Liver (tissue), 3 donors: ENCODE measurements at regions not wholly inside any gene's neighbourhood (a gene's known extent, or its start where the extent isn't known, plus 50 kb on each side); places are given as distances from the start of the nearest gene placed in this dataset.

Source experiments
- CTCF ChIP-seq: fragments of 150-350 bp; IDR thresholded peaks from 2 replicates; pipeline ENCODE4 v1.5.1; 2017; ENCODE audit warnings: improper control_type of control experiment, low read depth, low read length; ENCODE audit not compliant: missing input control
- TAF1 ChIP-seq: conservative IDR thresholded peaks from 2 replicates; pipeline ENCODE4 v1.6.1; 2016; ENCODE audit warnings: antibody characterized with exemption, mild to moderate bottlenecking
- TF ChIP-seq, protein P1 (sequence below): IDR thresholded peaks from 2 replicates; pipeline ENCODE4 v1.6.1; 2016; ENCODE audit warnings: antibody characterized with exemption, mild to moderate bottlenecking
- donor health status: healthy.
- donor health status: healthy.

DNA sequence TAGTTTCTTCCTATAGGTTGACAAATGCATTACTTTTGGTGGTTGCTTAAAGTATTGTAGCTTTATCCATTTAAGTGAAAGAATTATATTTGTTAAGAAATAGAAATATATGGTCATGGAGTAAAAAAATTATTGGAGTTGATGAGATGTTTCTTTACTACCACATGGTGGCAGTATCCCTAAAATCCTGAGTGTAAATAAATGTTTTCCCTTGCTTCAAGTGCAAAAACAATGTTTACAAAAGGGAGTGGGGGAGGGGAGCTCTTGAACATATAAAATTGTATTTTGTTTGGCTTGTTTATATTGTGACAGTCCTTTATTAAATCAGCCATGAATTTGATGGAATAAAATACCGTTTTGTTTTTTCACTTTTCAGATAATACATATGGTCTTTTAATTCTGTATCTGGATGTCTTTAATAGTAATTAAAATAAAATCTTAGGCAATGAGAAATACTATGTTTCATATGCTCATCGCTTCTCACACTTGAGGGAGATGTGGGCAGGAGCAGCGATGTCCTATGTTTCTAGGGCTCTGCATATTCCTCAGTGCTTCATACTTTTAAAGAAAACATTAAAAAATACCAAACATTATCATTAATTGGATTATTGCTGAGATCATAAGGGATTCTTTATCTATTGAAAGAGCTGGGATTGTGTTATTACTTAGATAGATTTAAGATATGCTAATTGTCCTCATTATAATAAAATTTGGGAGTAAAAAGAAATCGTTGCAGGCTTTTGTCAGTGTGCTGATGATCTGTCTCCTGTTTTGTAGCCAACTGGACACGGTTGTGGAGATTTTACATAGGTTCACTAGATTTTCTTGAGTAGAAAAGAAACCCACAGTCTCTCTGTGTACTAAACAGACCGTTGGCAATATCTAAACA, 349.7 kb downstream of the TUSC7 start:
- TF ChIP-seq CTCF = peak; percentile 56
- TF ChIP-seq, protein P1, sequence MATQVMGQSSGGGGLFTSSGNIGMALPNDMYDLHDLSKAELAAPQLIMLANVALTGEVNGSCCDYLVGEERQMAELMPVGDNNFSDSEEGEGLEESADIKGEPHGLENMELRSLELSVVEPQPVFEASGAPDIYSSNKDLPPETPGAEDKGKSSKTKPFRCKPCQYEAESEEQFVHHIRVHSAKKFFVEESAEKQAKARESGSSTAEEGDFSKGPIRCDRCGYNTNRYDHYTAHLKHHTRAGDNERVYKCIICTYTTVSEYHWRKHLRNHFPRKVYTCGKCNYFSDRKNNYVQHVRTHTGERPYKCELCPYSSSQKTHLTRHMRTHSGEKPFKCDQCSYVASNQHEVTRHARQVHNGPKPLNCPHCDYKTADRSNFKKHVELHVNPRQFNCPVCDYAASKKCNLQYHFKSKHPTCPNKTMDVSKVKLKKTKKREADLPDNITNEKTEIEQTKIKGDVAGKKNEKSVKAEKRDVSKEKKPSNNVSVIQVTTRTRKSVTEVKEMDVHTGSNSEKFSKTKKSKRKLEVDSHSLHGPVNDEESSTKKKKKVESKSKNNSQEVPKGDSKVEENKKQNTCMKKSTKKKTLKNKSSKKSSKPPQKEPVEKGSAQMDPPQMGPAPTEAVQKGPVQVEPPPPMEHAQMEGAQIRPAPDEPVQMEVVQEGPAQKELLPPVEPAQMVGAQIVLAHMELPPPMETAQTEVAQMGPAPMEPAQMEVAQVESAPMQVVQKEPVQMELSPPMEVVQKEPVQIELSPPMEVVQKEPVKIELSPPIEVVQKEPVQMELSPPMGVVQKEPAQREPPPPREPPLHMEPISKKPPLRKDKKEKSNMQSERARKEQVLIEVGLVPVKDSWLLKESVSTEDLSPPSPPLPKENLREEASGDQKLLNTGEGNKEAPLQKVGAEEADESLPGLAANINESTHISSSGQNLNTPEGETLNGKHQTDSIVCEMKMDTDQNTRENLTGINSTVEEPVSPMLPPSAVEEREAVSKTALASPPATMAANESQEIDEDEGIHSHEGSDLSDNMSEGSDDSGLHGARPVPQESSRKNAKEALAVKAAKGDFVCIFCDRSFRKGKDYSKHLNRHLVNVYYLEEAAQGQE = no peak
- TF ChIP-seq TAF1 = no peak
